ENCODE measurements at regions not wholly inside any gene's neighbourhood (a gene's known extent, or its start where the extent isn't known, plus 50 kb on each side); places are given as distances from the start of the nearest gene placed in this dataset.

DNA sequence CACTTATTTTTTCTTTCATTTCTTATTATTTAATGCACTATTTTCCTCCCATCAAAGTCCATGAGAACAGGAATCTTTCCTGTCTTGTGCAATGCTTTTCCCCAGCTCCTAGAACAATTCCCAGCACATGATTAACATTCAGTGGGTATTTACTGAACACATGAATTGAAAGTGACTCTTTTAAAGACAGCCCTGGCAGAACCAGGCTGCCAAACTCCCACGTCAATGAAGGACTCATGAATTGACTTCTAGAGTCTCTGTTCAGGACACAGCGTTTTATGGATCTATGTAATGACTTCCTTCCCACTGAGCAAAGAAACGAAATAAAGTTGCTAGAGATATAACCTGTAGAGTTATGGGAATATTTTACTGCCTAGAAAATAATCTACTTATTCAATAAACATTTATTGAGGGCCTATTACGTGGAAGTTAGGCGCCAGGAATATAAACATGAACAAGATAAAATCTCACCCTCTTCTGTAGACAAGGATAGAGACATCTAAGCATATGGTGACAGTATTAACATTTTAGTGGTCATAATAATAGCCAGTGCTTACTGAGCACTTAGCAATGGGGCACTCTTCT, 485.9 kb upstream of the KLF4 start:
- TF ChIP-seq, protein P1, sequence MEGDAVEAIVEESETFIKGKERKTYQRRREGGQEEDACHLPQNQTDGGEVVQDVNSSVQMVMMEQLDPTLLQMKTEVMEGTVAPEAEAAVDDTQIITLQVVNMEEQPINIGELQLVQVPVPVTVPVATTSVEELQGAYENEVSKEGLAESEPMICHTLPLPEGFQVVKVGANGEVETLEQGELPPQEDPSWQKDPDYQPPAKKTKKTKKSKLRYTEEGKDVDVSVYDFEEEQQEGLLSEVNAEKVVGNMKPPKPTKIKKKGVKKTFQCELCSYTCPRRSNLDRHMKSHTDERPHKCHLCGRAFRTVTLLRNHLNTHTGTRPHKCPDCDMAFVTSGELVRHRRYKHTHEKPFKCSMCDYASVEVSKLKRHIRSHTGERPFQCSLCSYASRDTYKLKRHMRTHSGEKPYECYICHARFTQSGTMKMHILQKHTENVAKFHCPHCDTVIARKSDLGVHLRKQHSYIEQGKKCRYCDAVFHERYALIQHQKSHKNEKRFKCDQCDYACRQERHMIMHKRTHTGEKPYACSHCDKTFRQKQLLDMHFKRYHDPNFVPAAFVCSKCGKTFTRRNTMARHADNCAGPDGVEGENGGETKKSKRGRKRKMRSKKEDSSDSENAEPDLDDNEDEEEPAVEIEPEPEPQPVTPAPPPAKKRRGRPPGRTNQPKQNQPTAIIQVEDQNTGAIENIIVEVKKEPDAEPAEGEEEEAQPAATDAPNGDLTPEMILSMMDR (tag by site-specific recombination; IDR thresholded peaks at IDR 0.05), result no peak
- TF ChIP-seq BCL11A (tag by site-specific recombination; IDR thresholded peaks at IDR 0.05; ENCODE audit: low read depth), result no peak
- TF ChIP-seq ZNF692 (tag by site-specific recombination; IDR thresholded peaks at IDR 0.05), result no peak
- no peak for TF ChIP-seq IKZF3 (tag by site-specific recombination; IDR thresholded peaks at IDR 0.05)
- TF ChIP-seq ZFP37 (tag by site-specific recombination; IDR thresholded peaks at IDR 0.05), result no peak
- TF ChIP-seq ZNF37A (tag by site-specific recombination; IDR thresholded peaks at IDR 0.05), result no peak
- no peak for TF ChIP-seq ZNF830 (tag by site-specific recombination; IDR thresholded peaks at IDR 0.05; ENCODE audit: low read depth)
- TF ChIP-seq ZBTB44 (tag by site-specific recombination; IDR thresholded peaks at IDR 0.05), result no peak
- no peak for TF ChIP-seq ZNF350 (tag by site-specific recombination; IDR thresholded peaks at IDR 0.05)
- TF ChIP-seq, protein P2, sequence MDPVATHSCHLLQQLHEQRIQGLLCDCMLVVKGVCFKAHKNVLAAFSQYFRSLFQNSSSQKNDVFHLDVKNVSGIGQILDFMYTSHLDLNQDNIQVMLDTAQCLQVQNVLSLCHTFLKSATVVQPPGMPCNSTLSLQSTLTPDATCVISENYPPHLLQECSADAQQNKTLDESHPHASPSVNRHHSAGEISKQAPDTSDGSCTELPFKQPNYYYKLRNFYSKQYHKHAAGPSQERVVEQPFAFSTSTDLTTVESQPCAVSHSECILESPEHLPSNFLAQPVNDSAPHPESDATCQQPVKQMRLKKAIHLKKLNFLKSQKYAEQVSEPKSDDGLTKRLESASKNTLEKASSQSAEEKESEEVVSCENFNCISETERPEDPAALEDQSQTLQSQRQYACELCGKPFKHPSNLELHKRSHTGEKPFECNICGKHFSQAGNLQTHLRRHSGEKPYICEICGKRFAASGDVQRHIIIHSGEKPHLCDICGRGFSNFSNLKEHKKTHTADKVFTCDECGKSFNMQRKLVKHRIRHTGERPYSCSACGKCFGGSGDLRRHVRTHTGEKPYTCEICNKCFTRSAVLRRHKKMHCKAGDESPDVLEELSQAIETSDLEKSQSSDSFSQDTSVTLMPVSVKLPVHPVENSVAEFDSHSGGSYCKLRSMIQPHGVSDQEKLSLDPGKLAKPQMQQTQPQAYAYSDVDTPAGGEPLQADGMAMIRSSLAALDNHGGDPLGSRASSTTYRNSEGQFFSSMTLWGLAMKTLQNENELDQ (tag by site-specific recombination; IDR thresholded peaks at IDR 0.05; ENCODE audit: low read depth), result no peak
- TF ChIP-seq ZBTB21 (tag by site-specific recombination; IDR thresholded peaks at IDR 0.05), result no peak
- no peak for TF ChIP-seq ZNF274 (IDR thresholded peaks at IDR 0.05; ENCODE audit: low read length)
- TF ChIP-seq ZNF274 (tag by site-specific recombination; IDR thresholded peaks at IDR 0.05; ENCODE audit: borderline replicate concordance), result no peak
- TF ChIP-seq ZNF24 (tag by site-specific recombination; IDR thresholded peaks at IDR 0.05), result no peak
